ENCODE measurements at regions not wholly inside any gene's neighbourhood (a gene's known extent, or its start where the extent isn't known, plus 50 kb on each side); places are given as distances from the start of the nearest gene placed in this dataset.

- 90 to 93% (median 92%) methylated on average over 2 of the region's 2 CpGs for WGBS, 3 donors
- H3K4me3 ChIP-seq (ENCODE audit: low read depth in 1 of 3, low read length in 3 of 3), result no peak overlapping the region
- H3K27me3 ChIP-seq (ENCODE audit: control insufficient read depth in 3 of 3, insufficient read depth in 3 of 3, low read length in 3 of 3), result no peaks in the 10 kb centered on the region
- H3K4me1 ChIP-seq (ENCODE audit: control insufficient read depth in 3 of 3, insufficient read depth in 2 of 3, low read depth in 1 of 3, low read length in 2 of 3), result no peaks in the 10 kb centered on the region
- DNase-seq, result no peak
- FAIRE-seq, result no peak
- no peak overlapping the region for H3K27ac ChIP-seq (ENCODE audit: low read depth in 1 of 3, low read length in 2 of 3)
- H3K36me3 ChIP-seq (ENCODE audit: control insufficient read depth in 3 of 3, insufficient read depth in 2 of 3, low read depth in 1 of 3, low read length in 3 of 3), result no peaks in the 10 kb centered on the region
- H3K9me3 ChIP-seq (ENCODE audit: control insufficient read depth in 2 of 2, insufficient read depth in 1 of 2, low read depth in 1 of 2, low read length in 1 of 2), result no peaks in the 10 kb centered on the region
Observed at GRCh38 chr9:13503599-13503998, 224.1 kb upstream of the MPDZ start.

DNA sequence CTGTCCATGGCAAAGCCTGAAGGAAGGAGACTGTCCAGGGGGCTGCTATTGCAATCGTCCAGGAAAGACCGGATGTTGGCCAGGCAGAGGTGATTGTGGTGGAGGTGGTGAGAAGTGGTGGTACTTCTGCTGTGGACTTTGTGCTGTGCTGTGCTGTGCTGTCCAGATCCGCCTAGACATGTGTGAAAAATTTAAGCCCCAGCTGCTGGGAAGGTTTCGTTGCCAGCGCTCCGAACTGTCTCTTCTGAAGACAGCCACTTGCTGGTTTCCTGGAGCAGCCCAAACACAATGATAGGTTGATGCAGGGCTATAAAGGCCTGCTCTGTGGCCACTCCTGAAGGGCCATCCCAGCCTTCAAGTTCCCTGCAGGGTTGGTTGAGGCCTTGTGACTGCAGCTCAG is 223.0 kb upstream of the MPDZ start:
- Histone ChIP-seq H3K9me3 (ENCODE audit: control insufficient read depth in 2 of 2, insufficient read depth in 1 of 2, low read depth in 1 of 2, low read length in 1 of 2) (no peaks in the 10 kb centered on the region), H3K36me3 (ENCODE audit: control insufficient read depth in 3 of 3, insufficient read depth in 2 of 3, low read depth in 1 of 3, low read length in 3 of 3) (no peaks in the 10 kb centered on the region), H3K4me1 (ENCODE audit: control insufficient read depth in 3 of 3, insufficient read depth in 2 of 3, low read depth in 1 of 3, low read length in 2 of 3) (no peaks in the 10 kb centered on the region), H3K4me3 (ENCODE audit: low read depth in 1 of 3, low read length in 3 of 3) (no peak overlapping the region), H3K27ac (ENCODE audit: low read depth in 1 of 3, low read length in 2 of 3) (no peak overlapping the region), H3K27me3 (ENCODE audit: control insufficient read depth in 3 of 3, insufficient read depth in 3 of 3, low read length in 3 of 3) (no peaks in the 10 kb centered on the region)
- FAIRE-seq (no peak), DNase-seq (no peak)
- 81 to 86% (median 82%) methylated on average over 6 of the region's 6 CpGs for WGBS, 3 donors

DNA sequence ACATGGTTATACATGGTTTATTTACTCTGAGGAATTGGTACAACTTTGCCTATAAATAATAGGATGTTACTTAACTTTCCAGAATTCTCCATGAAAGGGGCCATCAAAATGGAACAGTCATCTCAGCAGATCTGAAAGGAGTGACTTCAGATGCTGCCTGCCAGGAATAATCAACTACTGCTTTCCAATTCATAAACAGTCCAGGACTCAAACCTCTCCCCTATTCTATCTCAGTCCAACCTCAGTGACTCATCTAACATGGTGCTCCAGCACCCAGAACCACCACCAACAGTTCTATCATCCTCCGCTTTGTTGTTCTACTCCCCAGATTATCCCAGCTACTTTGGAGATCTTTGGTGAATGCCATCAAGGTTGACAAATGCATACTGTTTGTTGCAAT is 221.5 kb upstream of the MPDZ start:
- Histone ChIP-seq H3K4me1 (ENCODE audit: control insufficient read depth in 3 of 3, insufficient read depth in 2 of 3, low read depth in 1 of 3, low read length in 2 of 3) (no peaks in the 10 kb centered on the region), H3K27me3 (ENCODE audit: control insufficient read depth in 3 of 3, insufficient read depth in 3 of 3, low read length in 3 of 3) (no peaks in the 10 kb centered on the region), H3K9me3 (ENCODE audit: control insufficient read depth in 2 of 2, insufficient read depth in 1 of 2, low read depth in 1 of 2, low read length in 1 of 2) (no peaks in the 10 kb centered on the region), H3K4me3 (ENCODE audit: low read depth in 1 of 3, low read length in 3 of 3) (no peak overlapping the region), H3K36me3 (ENCODE audit: control insufficient read depth in 3 of 3, insufficient read depth in 2 of 3, low read depth in 1 of 3, low read length in 3 of 3) (no peaks in the 10 kb centered on the region), H3K27ac (ENCODE audit: low read depth in 1 of 3, low read length in 2 of 3) (no peak overlapping the region)
- FAIRE-seq, result no peak
- no peak for DNase-seq
- 85 to 96% (median 95%) methylated on average over 1 of the region's 1 CpG for WGBS, 3 donors

GRCh38 chr9:13500034-13500433 is 220.5 kb upstream of the MPDZ start:
- 64 to 68% (median 67%) methylated on average over 1 of the region's 1 CpG for WGBS, 3 donors
- no peak for FAIRE-seq
- H3K36me3 ChIP-seq (ENCODE audit: control insufficient read depth in 3 of 3, insufficient read depth in 2 of 3, low read depth in 1 of 3, low read length in 3 of 3), result no peaks in the 10 kb centered on the region
- no peak for DNase-seq
- no peaks in the 10 kb centered on the region for H3K9me3 ChIP-seq (ENCODE audit: control insufficient read depth in 2 of 2, insufficient read depth in 1 of 2, low read depth in 1 of 2, low read length in 1 of 2)
- no peak overlapping the region for H3K4me3 ChIP-seq (ENCODE audit: low read depth in 1 of 3, low read length in 3 of 3)
- no peaks in the 10 kb centered on the region for H3K4me1 ChIP-seq (ENCODE audit: control insufficient read depth in 3 of 3, insufficient read depth in 2 of 3, low read depth in 1 of 3, low read length in 2 of 3)
- H3K27ac ChIP-seq (ENCODE audit: low read depth in 1 of 3, low read length in 2 of 3), result no peak overlapping the region
- no peaks in the 10 kb centered on the region for H3K27me3 ChIP-seq (ENCODE audit: control insufficient read depth in 3 of 3, insufficient read depth in 3 of 3, low read length in 3 of 3)

DNA sequence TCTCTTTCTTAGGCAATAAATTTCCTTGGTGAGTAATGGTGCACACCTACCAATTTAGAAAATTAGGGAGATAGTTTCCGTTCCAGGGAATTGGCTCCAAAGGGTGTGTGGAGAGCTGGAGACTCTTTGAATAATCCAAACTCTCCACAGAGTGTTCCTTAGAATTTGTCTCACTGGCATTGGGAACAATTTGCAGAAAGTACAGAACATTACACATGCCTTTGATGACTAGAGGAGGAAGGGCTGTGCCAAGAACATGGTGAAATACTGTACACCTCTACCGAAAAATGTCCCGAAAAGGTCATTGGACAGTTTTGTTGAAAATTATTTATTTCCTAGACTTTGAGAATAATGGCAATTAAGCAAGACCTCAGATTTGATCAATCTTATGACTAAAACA is 214.2 kb upstream of the MPDZ start:
- 81 to 94% (median 83%) methylated on average over 3 of the region's 3 CpGs for WGBS, 3 donors
- no peaks in the 10 kb centered on the region for H3K27me3 ChIP-seq (ENCODE audit: control insufficient read depth in 3 of 3, insufficient read depth in 3 of 3, low read length in 3 of 3)
- no peaks in the 10 kb centered on the region for H3K9me3 ChIP-seq (ENCODE audit: control insufficient read depth in 2 of 2, insufficient read depth in 1 of 2, low read depth in 1 of 2, low read length in 1 of 2)
- H3K4me1 ChIP-seq (ENCODE audit: control insufficient read depth in 3 of 3, insufficient read depth in 2 of 3, low read depth in 1 of 3, low read length in 2 of 3), result no peaks in the 10 kb centered on the region
- FAIRE-seq (no peak), DNase-seq (no peak)
- H3K27ac ChIP-seq (ENCODE audit: low read depth in 1 of 3, low read length in 2 of 3), result no peak overlapping the region
- no peak overlapping the region for H3K4me3 ChIP-seq (ENCODE audit: low read depth in 1 of 3, low read length in 3 of 3)
- no peaks in the 10 kb centered on the region for H3K36me3 ChIP-seq (ENCODE audit: control insufficient read depth in 3 of 3, insufficient read depth in 2 of 3, low read depth in 1 of 3, low read length in 3 of 3)

DNA sequence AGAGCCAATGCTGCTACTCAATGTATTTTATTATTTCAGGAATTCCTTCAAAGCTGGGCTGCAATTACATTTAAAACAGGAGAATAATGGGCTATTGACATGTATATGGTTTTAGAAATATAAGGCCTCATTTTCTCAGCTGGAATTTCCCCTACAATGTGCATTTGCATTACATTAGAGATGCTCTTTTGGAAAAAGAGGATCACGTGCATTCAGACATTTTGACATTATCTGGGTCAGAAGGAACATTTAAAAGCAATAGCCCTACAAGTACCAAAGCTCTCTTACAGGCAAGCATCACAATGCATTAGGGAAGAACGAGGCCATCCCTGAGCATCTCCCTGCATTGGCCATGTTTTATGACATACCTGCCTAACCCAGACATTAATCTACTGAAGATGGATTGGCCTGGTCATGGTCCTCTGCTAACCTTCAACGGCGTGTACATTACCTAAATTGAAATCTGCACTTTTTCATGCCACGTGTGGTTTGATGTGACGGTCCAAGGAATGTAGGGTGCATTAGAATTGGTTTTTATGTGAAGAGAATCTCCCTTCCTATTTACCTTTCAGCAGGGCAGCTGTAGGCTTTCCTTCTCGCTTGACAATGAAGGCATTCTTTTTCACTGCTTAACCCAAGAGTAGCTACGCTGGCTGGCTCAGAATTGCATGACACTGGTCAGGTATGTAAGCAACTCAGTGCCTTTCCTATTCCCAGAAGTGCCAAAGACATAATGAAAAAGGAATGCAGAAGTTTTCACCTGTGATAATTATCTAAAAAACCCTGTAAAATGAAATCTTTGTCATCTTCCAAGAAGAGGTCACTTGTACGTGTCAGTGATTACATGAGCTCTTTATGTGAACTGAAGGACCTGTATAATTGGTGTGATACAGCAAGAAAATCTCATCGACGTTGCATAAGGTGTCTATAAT is 212.3 kb upstream of the MPDZ start:
- WGBS, 3 donors, result 70 to 78% (median 72%) methylated on average over 11 of the region's 11 CpGs
- Histone ChIP-seq H3K9me3 (ENCODE audit: control insufficient read depth in 2 of 2, insufficient read depth in 1 of 2, low read depth in 1 of 2, low read length in 1 of 2) (no peaks in the 10 kb centered on the region), H3K36me3 (ENCODE audit: control insufficient read depth in 3 of 3, insufficient read depth in 2 of 3, low read depth in 1 of 3, low read length in 3 of 3) (no peaks in the 10 kb centered on the region), H3K27me3 (ENCODE audit: control insufficient read depth in 3 of 3, insufficient read depth in 3 of 3, low read length in 3 of 3) (no peaks in the 10 kb centered on the region), H3K27ac (ENCODE audit: low read depth in 1 of 3, low read length in 2 of 3) (no peak overlapping the region), H3K4me1 (ENCODE audit: control insufficient read depth in 3 of 3, insufficient read depth in 2 of 3, low read depth in 1 of 3, low read length in 2 of 3) (no peaks in the 10 kb centered on the region), H3K4me3 (ENCODE audit: low read depth in 1 of 3, low read length in 3 of 3) (no peak overlapping the region)
- DNase-seq (no peak), FAIRE-seq (no peak)

DNA sequence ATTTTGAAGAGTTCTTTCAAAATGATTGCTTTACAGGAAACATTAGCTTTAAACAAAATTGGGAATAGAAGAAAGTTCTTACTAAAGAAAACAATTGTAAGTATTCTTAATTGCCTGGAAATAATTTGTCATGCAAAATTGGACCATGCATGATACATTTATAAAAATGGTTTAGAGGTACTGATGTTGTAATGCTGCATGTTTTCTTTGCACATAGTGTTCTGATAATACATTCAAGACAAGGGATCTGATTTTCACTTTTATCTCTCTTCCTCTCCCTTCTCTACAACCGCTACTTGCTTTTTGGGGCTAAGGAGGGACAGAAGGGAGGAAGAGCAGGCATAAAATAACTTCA is 211.6 kb upstream of the MPDZ start:
- WGBS, 3 donors, result 69 to 92% (median 71%) methylated on average over 1 of the region's 1 CpG
- DNase-seq (no peak), FAIRE-seq (no peak)

DNA sequence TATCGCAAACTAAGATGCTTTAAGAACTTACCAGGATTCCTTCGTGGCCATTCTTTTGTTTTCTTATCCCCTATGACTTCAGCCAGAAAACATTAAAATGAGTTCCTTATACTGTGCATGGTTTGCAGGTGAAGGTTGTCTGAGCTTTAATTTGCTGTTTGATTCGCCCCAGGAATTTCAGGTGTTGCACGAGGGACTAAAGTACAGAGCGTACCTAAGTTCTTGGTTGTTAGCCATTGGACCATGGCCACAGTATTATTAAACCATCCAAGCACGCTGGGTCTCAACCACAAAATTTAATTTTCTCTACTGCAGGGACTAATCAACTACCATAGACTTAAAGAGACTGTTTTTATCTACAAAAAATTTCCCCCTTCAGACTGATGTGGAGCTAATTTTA is 208.4 kb upstream of the MPDZ start:
- Histone ChIP-seq H3K4me3 (ENCODE audit: low read depth in 1 of 3, low read length in 3 of 3) (no peak overlapping the region), H3K27me3 (ENCODE audit: control insufficient read depth in 3 of 3, insufficient read depth in 3 of 3, low read length in 3 of 3) (no peaks in the 10 kb centered on the region), H3K36me3 (ENCODE audit: control insufficient read depth in 3 of 3, insufficient read depth in 2 of 3, low read depth in 1 of 3, low read length in 3 of 3) (no peaks in the 10 kb centered on the region), H3K9me3 (ENCODE audit: control insufficient read depth in 2 of 2, insufficient read depth in 1 of 2, low read depth in 1 of 2, low read length in 1 of 2) (no peaks in the 10 kb centered on the region), H3K4me1 (ENCODE audit: control insufficient read depth in 3 of 3, insufficient read depth in 2 of 3, low read depth in 1 of 3, low read length in 2 of 3) (no peaks in the 10 kb centered on the region), H3K27ac (ENCODE audit: low read depth in 1 of 3, low read length in 2 of 3) (no peak overlapping the region)
- 56 to 89% (median 65%) methylated on average over 6 of the region's 6 CpGs for WGBS, 3 donors
- no peak for DNase-seq
- FAIRE-seq, result no peak

More for the DNA sequence above, 211.6 kb upstream of the MPDZ start:
- Histone ChIP-seq H3K4me3 (ENCODE audit: low read depth in 1 of 3, low read length in 3 of 3) (no peak overlapping the region), H3K4me1 (ENCODE audit: control insufficient read depth in 3 of 3, insufficient read depth in 2 of 3, low read depth in 1 of 3, low read length in 2 of 3) (no peaks in the 10 kb centered on the region), H3K27me3 (ENCODE audit: control insufficient read depth in 3 of 3, insufficient read depth in 3 of 3, low read length in 3 of 3) (no peaks in the 10 kb centered on the region), H3K9me3 (ENCODE audit: control insufficient read depth in 2 of 2, insufficient read depth in 1 of 2, low read depth in 1 of 2, low read length in 1 of 2) (no peaks in the 10 kb centered on the region), H3K36me3 (ENCODE audit: control insufficient read depth in 3 of 3, insufficient read depth in 2 of 3, low read depth in 1 of 3, low read length in 3 of 3) (no peaks in the 10 kb centered on the region), H3K27ac (ENCODE audit: low read depth in 1 of 3, low read length in 2 of 3) (no peak overlapping the region)

GRCh38 chr9:13487498-13487897 is 208.0 kb upstream of the MPDZ start:
- WGBS, 3 donors, result 41 to 68% (median 52%) methylated on average over 2 of the region's 2 CpGs
- no peaks in the 10 kb centered on the region for H3K27me3 ChIP-seq (ENCODE audit: control insufficient read depth in 3 of 3, insufficient read depth in 3 of 3, low read length in 3 of 3)
- FAIRE-seq, result no peak
- H3K9me3 ChIP-seq (ENCODE audit: control insufficient read depth in 2 of 2, insufficient read depth in 1 of 2, low read depth in 1 of 2, low read length in 1 of 2), result no peaks in the 10 kb centered on the region
- H3K27ac ChIP-seq (ENCODE audit: low read depth in 1 of 3, low read length in 2 of 3), result no peak overlapping the region
- H3K36me3 ChIP-seq (ENCODE audit: control insufficient read depth in 3 of 3, insufficient read depth in 2 of 3, low read depth in 1 of 3, low read length in 3 of 3), result no peaks in the 10 kb centered on the region
- H3K4me1 ChIP-seq (ENCODE audit: control insufficient read depth in 3 of 3, insufficient read depth in 2 of 3, low read depth in 1 of 3, low read length in 2 of 3), result no peaks in the 10 kb centered on the region
- no peak overlapping the region for H3K4me3 ChIP-seq (ENCODE audit: low read depth in 1 of 3, low read length in 3 of 3)
- DNase-seq, result no peak
